HFF-Myc (cell line): ENCODE measurements at regions not wholly inside any gene's neighbourhood (a gene's known extent, or its start where the extent isn't known, plus 50 kb on each side); places are given as distances from the start of the nearest gene placed in this dataset.
"Not testable (repeated sequence)": the region's sequence is repeated elsewhere in the genome, so short reads cannot be mapped to it uniquely, and the experiment has no call there.

Source experiments
- DNase-seq: peaks from one replicate; pipeline ENCODE4 v3.0.0-alpha.2; 2011; ENCODE audit warnings: low read depth; ENCODE audit errors: extremely low read depth
- H3K4me3 ChIP-seq: replicated peaks from 2 replicates; pipeline ENCODE4 v1.5.1; 2011; ENCODE audit warnings: low read depth, mild to moderate bottlenecking, control low read depth, low read length
- TF ChIP-seq, protein P1 (sequence below): IDR thresholded peaks from 2 replicates; pipeline ENCODE4 v1.5.1; 2012; ENCODE audit warnings: mild to moderate bottlenecking, low read depth, low read length, control low read depth; ENCODE audit errors: missing control alignments

DNA sequence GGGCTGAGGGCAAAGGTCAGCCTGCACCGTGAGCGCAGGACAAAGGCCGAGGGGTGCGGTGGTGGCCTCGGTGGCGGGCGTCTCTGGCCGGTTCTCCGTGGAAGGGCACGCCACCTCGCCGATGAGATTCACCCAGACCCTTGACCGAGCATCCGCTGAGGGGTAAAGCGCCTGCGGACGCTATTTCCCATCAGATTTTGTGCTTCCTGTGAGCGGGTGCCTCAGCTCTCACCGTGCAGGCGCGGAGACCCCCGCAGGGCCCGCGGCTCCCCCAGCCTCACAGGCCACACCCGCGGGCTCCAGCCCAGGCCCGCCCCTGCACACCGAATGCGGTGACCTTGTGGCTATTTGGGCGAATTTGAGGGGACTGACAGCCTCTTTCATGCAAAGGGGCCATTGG lies 348.0 kb downstream of the TEX29 start:
- TF ChIP-seq, protein P1, sequence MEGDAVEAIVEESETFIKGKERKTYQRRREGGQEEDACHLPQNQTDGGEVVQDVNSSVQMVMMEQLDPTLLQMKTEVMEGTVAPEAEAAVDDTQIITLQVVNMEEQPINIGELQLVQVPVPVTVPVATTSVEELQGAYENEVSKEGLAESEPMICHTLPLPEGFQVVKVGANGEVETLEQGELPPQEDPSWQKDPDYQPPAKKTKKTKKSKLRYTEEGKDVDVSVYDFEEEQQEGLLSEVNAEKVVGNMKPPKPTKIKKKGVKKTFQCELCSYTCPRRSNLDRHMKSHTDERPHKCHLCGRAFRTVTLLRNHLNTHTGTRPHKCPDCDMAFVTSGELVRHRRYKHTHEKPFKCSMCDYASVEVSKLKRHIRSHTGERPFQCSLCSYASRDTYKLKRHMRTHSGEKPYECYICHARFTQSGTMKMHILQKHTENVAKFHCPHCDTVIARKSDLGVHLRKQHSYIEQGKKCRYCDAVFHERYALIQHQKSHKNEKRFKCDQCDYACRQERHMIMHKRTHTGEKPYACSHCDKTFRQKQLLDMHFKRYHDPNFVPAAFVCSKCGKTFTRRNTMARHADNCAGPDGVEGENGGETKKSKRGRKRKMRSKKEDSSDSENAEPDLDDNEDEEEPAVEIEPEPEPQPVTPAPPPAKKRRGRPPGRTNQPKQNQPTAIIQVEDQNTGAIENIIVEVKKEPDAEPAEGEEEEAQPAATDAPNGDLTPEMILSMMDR: no peak
- no peak for DNase-seq
- no peak overlapping the region for H3K4me3 ChIP-seq

DNA sequence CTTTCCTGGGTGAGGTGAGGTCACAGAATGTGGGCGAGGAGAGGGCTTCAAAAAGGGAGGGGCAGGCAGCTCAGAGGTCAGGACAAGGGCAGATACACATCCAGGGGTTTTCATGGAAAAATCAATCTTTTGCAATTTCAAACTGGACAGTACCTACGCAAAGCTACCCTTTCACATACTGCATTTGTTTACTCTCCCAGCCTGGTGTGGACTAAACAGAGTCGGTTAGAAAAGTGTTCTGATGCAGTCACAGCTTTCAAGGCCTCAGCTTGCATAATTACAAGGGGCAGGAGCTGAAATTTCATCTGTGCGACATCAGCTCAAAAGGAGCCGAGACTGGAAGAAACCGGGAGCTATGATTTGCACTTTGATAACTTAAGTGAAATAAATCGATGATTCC lies 351.8 kb downstream of the TEX29 start:
- H3K4me3 ChIP-seq, DNase-seq: not testable (repeated sequence)

DNA sequence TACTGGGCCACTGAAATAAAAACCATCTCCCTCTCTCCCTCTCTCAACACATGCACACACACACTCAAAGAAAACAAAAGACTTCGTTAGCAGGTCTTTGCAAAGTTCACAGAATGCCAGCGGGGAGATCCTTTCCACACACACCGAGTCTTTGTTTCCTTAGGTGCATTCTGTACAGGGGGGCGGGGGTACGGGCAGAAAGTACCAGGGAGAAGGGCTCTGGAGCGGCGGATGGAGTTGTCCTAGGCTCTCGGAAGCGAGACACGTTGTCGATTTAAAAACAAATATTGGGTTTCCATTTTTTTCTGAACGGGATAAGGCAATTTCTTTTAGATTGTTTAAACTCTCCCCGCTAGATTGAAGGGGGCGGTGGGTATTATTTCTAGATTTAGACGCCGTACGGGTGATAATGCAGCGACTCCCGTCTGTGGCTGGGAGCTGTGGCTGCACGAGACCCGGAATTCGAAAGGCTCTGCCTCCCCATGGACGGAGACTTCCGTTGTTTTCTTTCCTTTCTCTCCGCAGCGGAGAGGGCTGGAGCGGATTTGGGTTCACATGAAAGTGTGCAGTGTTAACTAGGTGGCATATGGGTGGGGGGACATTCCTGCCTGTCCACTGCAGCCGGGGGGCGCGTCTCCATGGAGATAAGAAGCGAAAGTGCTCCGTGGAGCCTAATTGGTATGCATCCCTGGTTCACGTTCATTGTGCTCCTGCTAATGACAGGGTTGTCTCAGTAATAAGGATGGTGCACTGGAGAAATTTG lies 357.9 kb downstream of the TEX29 start:
- H3K4me3 ChIP-seq, DNase-seq: not testable (repeated sequence)

DNA sequence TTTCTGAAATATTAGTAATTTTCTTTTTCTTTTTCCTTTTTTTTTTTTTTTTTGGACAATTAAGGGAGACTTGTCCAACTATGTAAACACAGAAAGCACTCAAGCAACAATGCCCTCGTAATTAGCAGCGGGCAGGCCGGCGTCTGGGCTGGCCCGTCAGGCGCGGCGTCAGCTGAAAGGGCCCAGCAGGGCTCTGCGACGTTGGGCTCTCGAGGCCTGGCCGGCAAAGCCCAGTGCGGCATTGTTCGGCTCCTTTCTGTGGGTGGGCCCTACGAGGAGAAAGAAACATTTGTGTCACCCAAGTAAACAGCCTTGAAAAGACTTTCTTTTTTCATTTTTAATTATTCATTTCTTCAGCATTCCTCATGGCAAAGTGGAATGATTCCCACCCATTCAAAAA lies 359.2 kb downstream of the TEX29 start:
- DNase-seq, H3K4me3 ChIP-seq: not testable (repeated sequence)

DNA sequence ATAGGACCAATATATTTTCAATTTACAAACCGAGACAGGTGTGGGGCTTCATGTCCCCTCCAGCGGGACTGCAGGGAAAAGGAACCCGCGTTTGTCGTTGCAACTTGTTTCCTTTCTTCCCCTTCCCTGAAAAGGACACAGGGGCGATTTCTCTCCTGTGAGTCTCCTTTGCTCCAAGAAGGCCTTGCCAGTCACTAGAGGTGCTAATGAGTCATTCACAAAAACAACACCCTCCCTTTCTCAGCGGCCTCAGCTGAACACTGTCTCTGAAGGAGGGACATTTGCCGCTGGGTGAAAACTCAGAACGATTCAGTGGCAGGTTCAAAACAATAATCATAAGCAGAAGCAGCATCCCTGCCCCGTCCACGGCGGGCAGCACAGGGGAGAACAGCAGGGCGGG lies 359.7 kb downstream of the TEX29 start:
- DNase-seq, H3K4me3 ChIP-seq: not testable (repeated sequence)

DNA sequence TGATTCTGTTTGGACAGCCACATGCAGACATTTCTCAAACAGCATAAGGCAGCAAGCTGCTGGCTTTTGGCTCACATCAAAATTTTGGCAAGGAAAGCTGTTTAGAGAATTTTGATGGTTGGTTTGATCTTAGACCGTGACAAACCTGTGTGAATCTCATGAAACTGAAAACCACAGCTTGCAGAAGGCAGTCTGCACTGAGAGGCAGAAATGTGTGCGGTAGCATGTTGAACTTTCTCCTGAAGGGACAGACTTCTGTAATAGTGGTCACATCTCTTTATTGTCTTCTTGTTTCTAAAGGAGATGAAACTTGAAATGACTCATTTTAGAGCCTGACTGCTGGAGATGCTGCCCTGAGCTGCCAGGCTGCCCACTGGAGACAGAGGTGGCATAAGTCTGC lies 371.6 kb downstream of the TEX29 start:
- DNase-seq, H3K4me3 ChIP-seq: not testable (repeated sequence)

DNA sequence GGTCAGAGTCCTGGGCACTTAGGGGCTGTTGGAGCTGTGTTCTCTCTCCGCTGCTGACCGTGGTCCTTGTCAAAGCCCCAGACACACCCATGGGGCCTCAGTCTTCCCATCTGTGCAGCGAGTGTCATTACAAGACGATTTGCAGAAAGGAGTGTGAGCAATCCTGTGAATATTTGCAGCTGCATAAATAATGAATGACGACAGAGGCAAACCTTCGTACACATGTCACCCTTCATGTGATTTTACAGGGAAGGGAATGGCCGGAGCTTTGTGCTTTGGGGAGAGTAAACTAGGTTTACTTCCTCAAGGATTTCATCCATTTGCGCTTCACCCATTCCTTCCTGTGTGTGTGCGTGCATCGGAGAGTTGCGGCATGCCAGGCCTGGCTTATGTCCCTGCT lies 370.8 kb upstream of the SOX1 start:
- H3K4me3 ChIP-seq, DNase-seq: not testable (repeated sequence)

DNA sequence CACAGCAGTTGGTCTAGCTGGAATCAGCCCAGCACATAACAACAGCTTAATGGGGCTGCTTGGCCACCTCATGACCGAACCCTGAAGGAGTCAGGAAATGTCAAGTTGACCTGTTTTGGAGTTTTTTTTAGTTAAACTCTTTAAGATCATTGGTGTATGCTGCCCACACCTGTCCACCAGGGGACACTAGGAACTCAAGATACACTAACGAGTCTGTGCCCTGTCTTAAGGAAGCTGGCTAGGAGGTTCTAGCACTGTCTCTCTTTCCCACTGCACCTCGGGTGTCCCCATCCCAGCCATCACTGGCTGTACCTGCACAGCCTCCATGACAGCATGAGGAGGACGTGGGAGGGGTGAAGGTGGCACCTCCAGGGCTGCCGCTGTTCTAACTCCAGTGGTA lies 364.9 kb upstream of the SOX1 start:
- DNase-seq, H3K4me3 ChIP-seq: not testable (repeated sequence)
